ENCODE measurements at regions not wholly inside any gene's neighbourhood (a gene's known extent, or its start where the extent isn't known, plus 50 kb on each side); places are given as distances from the start of the nearest gene placed in this dataset.

DNA sequence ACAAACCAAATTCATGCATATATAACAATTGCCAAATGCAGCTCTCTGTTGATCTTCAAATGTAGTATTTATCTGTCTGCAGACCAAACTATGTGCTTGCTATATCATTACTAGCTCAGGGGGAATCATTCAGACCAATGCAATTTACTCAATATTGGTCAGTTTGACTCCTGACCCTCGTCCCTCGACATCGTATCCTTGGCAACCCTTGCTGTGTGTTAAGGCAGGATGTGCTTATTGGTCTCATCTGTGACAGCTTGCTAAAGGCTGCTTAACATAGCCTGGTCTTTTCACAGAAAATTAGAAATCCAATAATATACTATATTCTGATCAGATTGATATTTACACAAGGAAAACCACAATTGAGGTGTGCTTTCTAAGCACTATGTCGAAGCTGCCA, 747.1 kb downstream of the GALR1 start:
- Histone ChIP-seq H3K27me3 (replicated peaks; ENCODE audit: insufficient read depth, low read depth, low read length, poor library complexity) (no peaks in the 10 kb centered on the region), H3K4me1 (ENCODE audit: insufficient read depth, low read length, poor library complexity, severe bottlenecking) (no peaks in the 10 kb centered on the region), H3K27ac (ENCODE audit: low read depth, low read length, poor library complexity, severe bottlenecking) (no peak overlapping the region), H3K36me3 (ENCODE audit: insufficient read depth, low read length, poor library complexity, severe bottlenecking) (no peaks in the 10 kb centered on the region), H3K9me3 (ENCODE audit: low read depth, low read length, poor library complexity, severe bottlenecking) (peaks cover 25% of the 10 kb centered on the region), H3K4me3 (ENCODE audit: low read depth, low read length, poor library complexity, severe bottlenecking) (no peak overlapping the region)
- ChIA-PET CTCF (no interaction called here), POLR2A (ENCODE audit: low non-redundant PET) (no interaction called here)
- intact Hi-C loops (cut with micrococcal nuclease; ENCODE audit: unreplicated experiment), result no loop called here
- BruUV-seq (replicated peaks), result no TSS peak
- DNase-seq (ENCODE audit: low spot score), result no peak
- TF ChIP-seq, protein P1, sequence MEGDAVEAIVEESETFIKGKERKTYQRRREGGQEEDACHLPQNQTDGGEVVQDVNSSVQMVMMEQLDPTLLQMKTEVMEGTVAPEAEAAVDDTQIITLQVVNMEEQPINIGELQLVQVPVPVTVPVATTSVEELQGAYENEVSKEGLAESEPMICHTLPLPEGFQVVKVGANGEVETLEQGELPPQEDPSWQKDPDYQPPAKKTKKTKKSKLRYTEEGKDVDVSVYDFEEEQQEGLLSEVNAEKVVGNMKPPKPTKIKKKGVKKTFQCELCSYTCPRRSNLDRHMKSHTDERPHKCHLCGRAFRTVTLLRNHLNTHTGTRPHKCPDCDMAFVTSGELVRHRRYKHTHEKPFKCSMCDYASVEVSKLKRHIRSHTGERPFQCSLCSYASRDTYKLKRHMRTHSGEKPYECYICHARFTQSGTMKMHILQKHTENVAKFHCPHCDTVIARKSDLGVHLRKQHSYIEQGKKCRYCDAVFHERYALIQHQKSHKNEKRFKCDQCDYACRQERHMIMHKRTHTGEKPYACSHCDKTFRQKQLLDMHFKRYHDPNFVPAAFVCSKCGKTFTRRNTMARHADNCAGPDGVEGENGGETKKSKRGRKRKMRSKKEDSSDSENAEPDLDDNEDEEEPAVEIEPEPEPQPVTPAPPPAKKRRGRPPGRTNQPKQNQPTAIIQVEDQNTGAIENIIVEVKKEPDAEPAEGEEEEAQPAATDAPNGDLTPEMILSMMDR (conservative IDR thresholded peaks at IDR 0.05; ENCODE audit: low read depth, low read length), result no peak
- no peak for TF ChIP-seq EZH2 (IDR thresholded peaks at IDR 0.05; ENCODE audit: borderline replicate concordance, low read depth, low read length, poor library complexity, severe bottlenecking)

DNA sequence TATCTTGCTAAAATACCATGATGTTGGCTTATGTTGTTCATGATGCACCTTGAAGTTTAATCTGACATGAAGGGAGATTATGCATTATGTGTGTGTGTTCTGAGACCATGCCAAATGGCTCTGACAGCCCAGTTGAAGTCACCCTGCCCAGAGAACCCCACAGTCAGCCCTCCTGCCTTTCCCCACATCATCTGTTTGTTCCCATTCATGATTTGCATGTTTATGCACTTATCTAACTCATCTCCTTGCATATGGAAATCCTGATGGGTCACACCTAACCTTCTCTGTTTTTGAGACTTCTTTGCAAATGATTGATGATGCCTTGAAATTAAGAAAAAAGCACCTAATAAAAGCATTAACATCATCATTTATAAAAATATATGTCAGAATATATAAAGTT, 752.2 kb downstream of the GALR1 start:
- Histone ChIP-seq H3K9me3 (ENCODE audit: low read depth, low read length, poor library complexity, severe bottlenecking) (peaks cover 20% of the 10 kb centered on the region), H3K27ac (ENCODE audit: low read depth, low read length, poor library complexity, severe bottlenecking) (no peak overlapping the region), H3K4me1 (ENCODE audit: insufficient read depth, low read length, poor library complexity, severe bottlenecking) (no peaks in the 10 kb centered on the region), H3K36me3 (ENCODE audit: insufficient read depth, low read length, poor library complexity, severe bottlenecking) (no peaks in the 10 kb centered on the region), H3K27me3 (replicated peaks; ENCODE audit: insufficient read depth, low read depth, low read length, poor library complexity) (no peaks in the 10 kb centered on the region), H3K4me3 (ENCODE audit: low read depth, low read length, poor library complexity, severe bottlenecking) (no peak overlapping the region)
- intact Hi-C loops (cut with micrococcal nuclease; ENCODE audit: unreplicated experiment), result no loop called here
- POLR2A ChIA-PET (ENCODE audit: low non-redundant PET), result no interaction called here
- TF ChIP-seq EZH2 (IDR thresholded peaks at IDR 0.05; ENCODE audit: borderline replicate concordance, low read depth, low read length, poor library complexity, severe bottlenecking), result no peak
- TF ChIP-seq, protein P1 (conservative IDR thresholded peaks at IDR 0.05; ENCODE audit: low read depth, low read length), result no peak
- no peak for DNase-seq (ENCODE audit: low spot score)
- CTCF ChIA-PET, result no interaction called here
- BruUV-seq (replicated peaks), result no TSS peak

DNA sequence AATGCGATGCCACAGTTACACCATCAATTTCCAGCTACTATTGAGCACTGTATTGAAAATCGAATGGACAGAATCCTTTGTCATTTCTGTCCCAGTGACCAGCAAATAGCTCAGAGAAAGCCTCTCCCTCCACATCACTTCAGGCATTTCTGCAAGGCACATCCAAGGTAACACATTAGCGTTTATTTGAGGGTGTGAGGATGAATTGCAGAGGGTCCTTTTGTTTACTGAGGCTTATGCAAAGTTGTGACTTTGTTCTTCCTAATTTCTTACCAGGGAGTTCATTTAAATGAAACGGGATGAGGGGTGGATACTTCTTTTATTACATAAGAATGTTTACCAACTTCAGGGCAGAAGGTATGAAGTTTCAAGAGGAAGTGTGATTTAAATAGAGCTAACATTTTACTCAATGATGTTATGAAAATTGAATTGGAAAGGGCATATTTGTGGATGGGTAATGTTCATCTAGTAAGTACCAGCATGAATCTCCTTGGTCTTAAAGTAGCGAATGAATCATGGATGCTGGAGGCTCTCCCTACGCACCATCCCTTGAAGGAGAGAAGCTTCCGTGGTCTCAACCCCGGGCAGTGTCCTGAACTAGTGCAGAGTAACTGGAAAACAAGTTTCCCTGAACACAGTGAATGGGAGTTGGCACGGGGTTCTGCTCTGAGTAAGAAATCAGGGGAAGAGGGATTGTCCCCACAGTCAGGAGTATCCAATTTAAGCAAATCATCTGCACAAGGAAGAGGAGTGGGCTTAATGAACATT, 756.5 kb downstream of the GALR1 start:
- BruUV-seq (replicated peaks), result no TSS peak
- Histone ChIP-seq H3K36me3 (ENCODE audit: insufficient read depth, low read length, poor library complexity, severe bottlenecking) (no peaks in the 10 kb centered on the region), H3K27ac (ENCODE audit: low read depth, low read length, poor library complexity, severe bottlenecking) (no peak overlapping the region), H3K27me3 (replicated peaks; ENCODE audit: insufficient read depth, low read depth, low read length, poor library complexity) (no peaks in the 10 kb centered on the region), H3K4me3 (ENCODE audit: low read depth, low read length, poor library complexity, severe bottlenecking) (no peak overlapping the region), H3K4me1 (ENCODE audit: insufficient read depth, low read length, poor library complexity, severe bottlenecking) (no peaks in the 10 kb centered on the region), H3K9me3 (ENCODE audit: low read depth, low read length, poor library complexity, severe bottlenecking) (peaks cover 24% of the 10 kb centered on the region)
- intact Hi-C loops (cut with micrococcal nuclease; ENCODE audit: unreplicated experiment), result no loop called here
- no peak for DNase-seq (ENCODE audit: low spot score)
- ChIA-PET CTCF (no interaction called here), POLR2A (ENCODE audit: low non-redundant PET) (no interaction called here)
- TF ChIP-seq, protein P1 (conservative IDR thresholded peaks at IDR 0.05; ENCODE audit: low read depth, low read length), result no peak
- TF ChIP-seq EZH2 (IDR thresholded peaks at IDR 0.05; ENCODE audit: borderline replicate concordance, low read depth, low read length, poor library complexity, severe bottlenecking), result no peak
